T-helper 2 cell (primary cell): ENCODE measurements at regions not wholly inside any gene's neighbourhood (a gene's known extent, or its start where the extent isn't known, plus 50 kb on each side); places are given as distances from the start of the nearest gene placed in this dataset.
"Not testable (repeated sequence)": the region's sequence is repeated elsewhere in the genome, so short reads cannot be mapped to it uniquely, and the experiment has no call there.

Experiments
- DNase-seq, 5 experiments: peaks; one replicate each; pipeline versions ENCODE4 v3.0.0 to v3.0.0-alpha.2; 2012 to 2022

- no peak for DNase-seq
These were observed 102.5 kb upstream of the SOX2 start for GRCh38 chr3:181609030-181609767.

- no peak for DNase-seq
These were observed 107.5 kb upstream of the SOX2 start for GRCh38 chr3:181604267-181604666.

- no peak for DNase-seq
These were observed 115.6 kb upstream of the SOX2 start for GRCh38 chr3:181596126-181596525.

DNA sequence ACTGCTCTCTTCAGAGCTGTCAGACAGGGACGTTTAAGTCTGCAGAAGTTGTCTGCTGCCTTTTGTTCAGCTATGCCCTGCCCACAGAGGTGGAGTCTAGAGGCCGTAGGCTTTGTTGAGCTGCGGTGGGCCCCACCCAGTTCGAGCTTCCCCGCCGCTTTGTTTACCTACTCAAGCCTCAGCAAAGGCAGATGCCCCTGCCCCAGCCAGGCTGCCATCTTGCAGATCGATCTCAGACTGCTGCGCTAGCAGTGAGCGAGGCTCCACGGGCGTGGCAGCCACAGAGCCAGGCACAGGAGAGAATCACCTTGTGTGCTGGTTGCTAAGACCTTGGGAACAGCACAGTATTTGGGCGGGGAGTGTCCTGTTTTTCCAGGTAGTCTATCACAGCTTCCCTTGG is 120.8 kb upstream of the SOX2 start:
- DNase-seq, result not testable (repeated sequence)

DNA sequence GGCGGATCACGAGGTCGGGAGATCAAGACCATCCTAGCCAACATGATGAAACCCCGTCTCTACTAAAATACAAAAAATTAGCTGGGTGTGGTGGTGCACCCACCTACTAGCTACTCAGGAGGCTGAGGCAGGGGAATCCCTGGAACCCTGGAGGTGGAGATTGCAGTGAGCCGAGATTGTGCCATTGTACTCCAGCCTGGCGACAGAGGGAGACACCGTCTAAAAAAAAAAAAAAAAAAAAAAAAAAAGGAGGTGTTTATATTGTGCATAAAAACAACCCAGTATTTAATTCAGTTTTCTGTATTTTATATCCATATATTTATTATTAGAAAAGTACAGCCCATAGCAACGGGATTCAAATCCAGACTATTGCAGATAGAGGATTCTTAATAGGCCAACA is 129.1 kb upstream of the SOX2 start:
- no peak for DNase-seq

DNA sequence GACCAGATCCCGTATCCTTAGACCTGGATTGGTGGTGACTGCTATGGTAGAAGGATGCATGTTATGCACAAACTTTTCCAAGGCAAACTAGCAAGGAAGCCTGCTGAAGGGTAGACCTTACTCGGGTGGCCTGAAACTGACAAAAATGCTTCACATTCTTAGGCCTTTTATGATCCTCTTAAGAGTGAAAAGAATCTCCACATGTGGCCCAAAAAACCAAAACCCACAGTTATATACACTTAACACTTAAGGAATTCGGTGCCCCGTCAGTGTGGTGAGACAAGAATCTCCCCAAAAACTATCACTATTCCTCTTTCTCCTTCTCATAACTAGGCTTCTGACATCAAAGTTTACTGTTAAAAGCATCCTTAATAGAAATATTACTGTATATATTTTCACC is 130.1 kb upstream of the SOX2 start:
- no peak for DNase-seq

DNA sequence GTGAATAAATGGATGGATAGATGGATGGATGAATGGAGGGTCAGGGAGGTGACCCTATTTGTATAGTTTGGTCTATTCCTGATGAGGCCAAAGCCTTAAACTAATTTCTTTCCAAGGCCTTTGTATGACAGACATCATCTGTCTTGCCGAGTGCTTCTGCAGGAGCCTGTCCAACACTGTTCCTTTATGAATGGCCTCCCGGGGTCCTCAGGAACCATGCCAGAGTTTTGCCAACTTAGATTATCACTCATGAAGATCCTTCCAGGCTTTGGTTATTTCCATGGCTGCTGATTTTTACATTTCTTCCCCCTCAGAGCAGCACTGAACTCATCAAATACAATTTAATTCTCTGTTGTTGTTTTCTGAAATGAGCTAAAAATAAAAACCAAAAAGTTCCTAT is 133.0 kb upstream of the SOX2 start:
- DNase-seq, result no peak

DNA sequence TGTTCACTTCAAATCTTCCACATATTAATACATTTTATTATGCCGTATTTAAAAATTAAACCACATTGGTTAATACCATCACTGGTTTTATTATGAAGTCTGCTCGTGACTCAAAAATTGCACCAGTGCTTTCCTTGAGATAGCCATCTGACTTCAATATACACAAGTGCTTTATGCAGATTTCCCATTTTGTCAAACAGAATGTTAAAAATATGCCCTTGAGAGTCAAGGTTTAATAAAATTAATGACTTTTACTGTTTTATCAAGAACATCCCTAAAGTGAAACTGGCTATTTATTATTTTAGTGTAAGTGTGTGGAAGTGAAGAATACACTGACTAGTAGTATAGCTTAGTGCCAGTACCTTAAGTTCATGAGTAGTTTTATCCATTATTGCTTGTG is 139.3 kb upstream of the SOX2 start:
- no peak for DNase-seq

DNA sequence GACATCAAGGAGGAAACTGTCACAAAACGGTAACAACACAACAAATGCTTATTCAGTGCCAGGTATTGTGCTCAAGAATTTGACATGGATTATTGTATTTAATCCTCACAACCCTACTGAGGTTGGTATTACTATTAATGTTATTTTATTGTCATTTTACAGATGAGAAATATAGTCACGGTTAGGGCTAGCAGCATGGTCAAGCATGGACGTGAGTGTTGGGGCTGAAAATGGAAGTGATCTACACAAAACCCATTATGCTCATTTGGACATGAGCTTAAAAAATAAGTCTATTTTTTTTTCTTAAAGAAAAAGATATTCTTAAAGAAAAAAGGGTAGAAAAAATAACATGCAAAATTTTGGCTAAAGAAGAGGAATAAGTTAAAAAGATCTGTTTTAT is 141.3 kb upstream of the SOX2 start:
- no peak for DNase-seq

- no peak for DNase-seq
These were observed 142.3 kb upstream of the SOX2 start for GRCh38 chr3:181569356-181569940.

- DNase-seq, result no peak
These were observed 143.0 kb upstream of the SOX2 start for GRCh38 chr3:181568693-181569092.

DNA sequence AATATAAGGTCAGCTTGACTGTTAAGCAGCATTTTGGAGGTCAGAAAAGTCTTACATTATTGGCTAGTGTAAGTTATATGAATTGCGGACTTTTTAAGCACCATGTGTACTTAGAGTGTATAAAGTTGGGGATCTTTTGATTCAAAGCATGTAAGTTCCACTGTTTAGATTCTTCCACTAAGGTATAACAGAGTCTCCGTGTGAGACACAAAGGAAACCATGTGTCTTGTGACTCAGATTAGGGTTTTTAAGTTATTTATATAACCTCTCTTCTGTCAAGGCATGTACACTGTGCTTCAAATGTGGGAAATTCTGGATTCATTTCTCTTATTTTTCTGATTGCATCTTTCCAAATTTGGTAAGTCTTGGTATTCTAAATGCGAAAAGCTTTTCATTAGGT is 143.5 kb upstream of the SOX2 start:
- no peak for DNase-seq

DNA sequence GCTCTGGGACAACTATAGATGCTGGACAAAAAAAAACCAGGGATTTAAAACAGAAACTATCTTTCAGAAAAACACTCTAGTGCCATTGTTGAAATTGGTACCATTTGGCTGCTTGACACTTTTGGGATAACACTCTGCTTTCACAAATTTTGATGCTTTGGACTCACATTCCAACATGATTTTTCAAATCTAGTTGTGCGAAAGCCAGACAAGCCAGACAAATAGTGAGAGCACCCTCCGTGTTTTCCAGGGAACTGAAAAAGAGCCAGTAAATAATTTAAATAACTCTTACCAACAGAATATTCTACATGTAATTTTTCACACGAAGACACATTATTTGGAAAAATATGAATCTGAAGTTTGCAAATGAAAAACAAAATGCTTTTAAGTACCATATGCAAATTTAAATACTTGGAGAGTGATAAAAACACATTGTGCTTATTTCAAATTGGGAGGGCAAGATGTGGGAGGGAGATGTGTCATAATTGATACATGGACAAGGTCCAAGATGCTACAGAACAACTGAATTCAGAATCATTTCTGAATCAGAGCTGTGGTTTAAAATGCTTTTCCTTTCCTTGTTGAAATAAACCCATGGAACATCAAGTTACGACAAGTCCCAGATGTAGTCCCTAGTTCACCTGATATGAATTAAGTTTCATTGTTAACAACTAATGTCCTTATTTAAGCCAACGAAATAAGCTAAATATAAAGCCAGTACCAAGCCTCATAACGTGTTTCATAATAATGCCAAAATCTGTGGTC is 144.2 kb upstream of the SOX2 start:
- no peak for DNase-seq

GRCh38 chr3:181565416-181565815 is 146.3 kb upstream of the SOX2 start:
- DNase-seq, result no peak

DNA sequence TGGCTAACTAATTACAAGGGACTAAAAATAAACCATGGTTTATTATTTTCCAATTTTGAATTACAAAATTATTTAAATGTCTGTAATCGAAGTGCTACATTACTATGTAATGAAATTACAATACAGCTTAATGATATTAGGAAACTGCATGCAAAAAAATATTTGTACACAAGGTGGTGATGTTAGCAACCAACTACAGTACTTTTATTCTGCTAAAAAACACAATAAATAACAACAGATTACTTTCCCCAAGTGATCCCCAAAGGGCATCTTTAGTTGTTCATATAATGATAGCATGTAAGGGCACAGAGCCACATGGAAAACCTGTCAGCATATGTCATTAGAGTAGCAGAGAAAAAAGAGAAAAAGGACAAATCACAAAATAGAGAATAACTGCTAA is 147.5 kb upstream of the SOX2 start:
- no peak for DNase-seq

DNA sequence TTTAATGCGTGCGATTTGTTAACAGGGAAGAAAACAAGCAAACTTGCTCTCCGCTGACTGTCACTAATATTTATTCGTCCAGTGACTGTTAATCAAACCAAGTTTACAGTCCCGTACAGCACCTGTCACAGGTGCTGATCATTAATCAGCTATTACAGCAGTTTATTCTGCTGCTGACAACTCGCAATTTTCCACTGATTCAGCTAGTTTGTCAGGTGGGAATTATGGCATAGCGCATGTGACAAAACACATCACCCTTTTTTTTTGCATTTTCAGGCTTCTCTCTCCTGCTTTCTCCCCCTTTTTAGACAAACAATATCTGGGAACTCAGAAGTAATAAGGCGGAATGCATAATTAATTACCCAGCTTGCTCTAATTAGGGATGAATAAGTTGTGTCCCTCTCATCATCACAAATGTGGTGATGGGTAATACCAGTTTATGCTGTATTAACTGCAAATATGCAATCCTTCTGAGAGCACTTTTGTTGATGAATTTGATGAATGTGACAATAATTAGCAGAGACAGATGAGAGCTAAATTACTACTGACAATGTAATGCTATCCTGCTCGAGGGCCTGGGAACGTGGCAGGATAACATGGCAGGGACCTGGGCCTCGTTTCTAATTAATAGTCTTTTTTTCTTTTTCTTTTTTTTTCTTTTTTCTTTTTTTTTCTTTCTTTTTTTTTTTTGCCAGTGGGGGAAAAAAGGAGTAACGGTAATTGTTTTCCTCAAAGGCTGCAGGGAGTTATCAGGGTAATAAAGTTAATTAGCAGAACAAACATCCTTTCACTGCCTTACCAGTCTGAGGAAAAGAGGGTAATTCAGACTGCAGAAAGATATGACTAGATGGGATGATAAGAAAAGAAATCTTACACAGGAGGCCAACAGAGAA is 150.3 kb upstream of the SOX2 start:
- no peak for DNase-seq

GRCh38 chr3:181558870-181559269 is 152.9 kb upstream of the SOX2 start:
- DNase-seq, result no peak

GRCh38 chr3:181555681-181556080 is 156.0 kb upstream of the SOX2 start:
- DNase-seq, result no peak

DNA sequence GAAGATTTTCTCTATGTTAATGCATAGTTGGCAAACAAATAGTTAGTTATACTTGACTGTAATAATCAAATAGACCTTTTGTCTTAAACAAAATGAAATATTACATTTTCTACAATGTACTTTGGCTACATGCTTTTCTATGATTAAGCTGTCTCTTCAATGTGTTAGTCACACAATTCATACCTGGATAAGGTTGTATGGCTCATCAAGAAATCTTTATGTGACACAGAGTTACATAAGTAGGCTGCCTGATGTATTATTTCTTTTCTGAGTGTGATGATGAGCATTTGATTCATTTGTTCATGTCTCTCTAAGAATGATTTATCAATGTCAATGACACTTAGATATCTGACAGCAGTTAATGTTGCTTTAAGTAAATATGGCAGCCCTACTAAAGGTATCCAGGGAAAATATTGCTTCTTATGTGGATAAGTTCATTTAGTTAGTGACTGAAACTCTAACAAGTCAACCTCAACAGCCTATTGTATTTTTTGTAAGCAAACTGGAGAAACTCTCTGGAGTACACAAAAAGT is 157.4 kb upstream of the SOX2 start:
- DNase-seq, result no peak

GRCh38 chr3:181549266-181549665 is 162.5 kb upstream of the SOX2 start:
- no peak for DNase-seq

DNA sequence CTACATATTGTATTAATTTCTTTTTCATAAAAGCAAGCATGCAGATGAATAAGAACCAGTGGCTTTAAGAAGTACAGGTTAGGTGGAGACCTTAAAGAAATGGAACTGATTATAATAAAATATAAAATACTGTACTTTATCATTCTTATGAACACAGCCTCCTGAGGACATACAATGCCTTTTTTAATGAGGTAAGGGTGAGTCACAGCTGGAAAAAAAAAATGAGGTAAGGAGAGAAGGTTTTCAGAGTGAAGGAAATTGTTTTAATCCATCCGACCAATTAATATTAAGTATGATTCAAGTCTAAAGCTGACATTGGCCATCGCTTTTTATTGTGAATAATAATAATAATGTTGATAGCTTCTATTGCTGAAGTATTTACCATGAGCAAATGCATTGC is 170.3 kb upstream of the SOX2 start:
- DNase-seq, result no peak

GRCh38 chr3:181534781-181535221 is 176.9 kb upstream of the SOX2 start:
- DNase-seq, result no peak

DNA sequence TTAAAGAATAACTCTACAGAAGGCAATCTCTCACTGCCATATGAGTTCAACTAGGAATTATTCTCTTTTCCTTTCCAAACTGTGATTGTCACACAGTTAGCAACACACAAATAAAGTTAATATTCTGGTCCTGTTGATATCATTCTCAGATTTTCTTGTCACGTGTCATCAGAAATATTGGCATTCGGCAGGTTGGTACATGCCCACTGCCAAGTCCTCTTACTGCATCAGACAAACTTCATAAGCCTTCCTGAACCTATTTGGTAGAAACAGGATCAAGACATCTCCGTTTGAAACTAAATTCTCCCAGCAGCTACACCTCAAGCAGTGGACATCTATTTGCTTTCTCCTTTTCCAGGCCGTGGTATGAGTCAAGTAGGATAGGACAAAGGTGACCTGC is 177.9 kb upstream of the SOX2 start:
- no peak for DNase-seq
